GM18870 (cell line): ENCODE measurements at regions not wholly inside any gene's neighbourhood (a gene's known extent, or its start where the extent isn't known, plus 50 kb on each side); places are given as distances from the start of the nearest gene placed in this dataset.

Experiments
- ATAC-seq: cut with Tn5 transposase; IDR thresholded peaks from one replicate; pipeline ENCODE4 v1.9.1; 2021; ENCODE audit warnings: moderate library complexity; ENCODE audit not compliant: unreplicated experiment

- ATAC-seq, result no peak
Measured at GRCh38 chr22:27157666-27158370, 500.4 kb downstream of the MIAT start.

GRCh38 chr22:27159016-27159415 lies 501.6 kb downstream of the MIAT start:
- ATAC-seq, result no peak

GRCh38 chr22:27159716-27160295 lies 502.4 kb downstream of the MIAT start:
- no peak for ATAC-seq

- ATAC-seq, result no peak
Measured at GRCh38 chr22:27163162-27164137, 506.1 kb downstream of the MIAT start.

- ATAC-seq, result no peak
Measured at GRCh38 chr22:27164781-27165503, 507.6 kb downstream of the MIAT start.

- no peak for ATAC-seq
Measured at GRCh38 chr22:27168681-27169080, 511.3 kb downstream of the MIAT start.

- ATAC-seq, result no peak
Measured at GRCh38 chr22:27170491-27170890, 513.1 kb downstream of the MIAT start.

GRCh38 chr22:27171212-27171611 lies 513.8 kb downstream of the MIAT start:
- no peak for ATAC-seq

- ATAC-seq, result no peak
Measured at GRCh38 chr22:27173530-27173929, 516.1 kb downstream of the MIAT start.

GRCh38 chr22:27175021-27175838 lies 517.8 kb downstream of the MIAT start:
- ATAC-seq, result no peak

GRCh38 chr22:27175974-27176373 lies 518.6 kb downstream of the MIAT start:
- no peak for ATAC-seq

GRCh38 chr22:27179161-27179560 lies 521.8 kb downstream of the MIAT start:
- no peak for ATAC-seq

GRCh38 chr22:27181537-27181936 lies 524.1 kb downstream of the MIAT start:
- ATAC-seq, result no peak

GRCh38 chr22:27183474-27183873 lies 526.1 kb downstream of the MIAT start:
- no peak for ATAC-seq

- no peak for ATAC-seq
Measured at GRCh38 chr22:27185099-27185709, 527.8 kb downstream of the MIAT start.

- no peak for ATAC-seq
Measured at GRCh38 chr22:27185760-27186302, 528.4 kb downstream of the MIAT start.

- no peak for ATAC-seq
Measured at GRCh38 chr22:27186643-27187042, 529.3 kb downstream of the MIAT start.

GRCh38 chr22:27192135-27192829 lies 534.9 kb downstream of the MIAT start:
- ATAC-seq, result no peak

GRCh38 chr22:27193215-27193614 lies 535.8 kb downstream of the MIAT start:
- ATAC-seq, result no peak
